T1000 (cell line): ENCODE measurements at regions not wholly inside any gene's neighbourhood (a gene's known extent, or its start where the extent isn't known, plus 50 kb on each side); places are given as distances from the start of the nearest gene placed in this dataset.
"Not testable (repeated sequence)": the region's sequence is repeated elsewhere in the genome, so short reads cannot be mapped to it uniquely, and the experiment has no call there.

ENCODE experiments used
- DNase-seq: peaks from one replicate; lab custom pipeline; 2025; ENCODE audit warnings: mixed read lengths; lab: John Stamatoyannopoulos, UW

- DNase-seq: no peak
These were observed 438.8 kb upstream of the EYS start for GRCh38 chr6:66145867-66146266.

GRCh38 chr6:66134021-66134420 lies 427.0 kb upstream of the EYS start:
- no peak for DNase-seq

- no peak for DNase-seq
These were observed 421.6 kb upstream of the EYS start for GRCh38 chr6:66128656-66129055.

DNA sequence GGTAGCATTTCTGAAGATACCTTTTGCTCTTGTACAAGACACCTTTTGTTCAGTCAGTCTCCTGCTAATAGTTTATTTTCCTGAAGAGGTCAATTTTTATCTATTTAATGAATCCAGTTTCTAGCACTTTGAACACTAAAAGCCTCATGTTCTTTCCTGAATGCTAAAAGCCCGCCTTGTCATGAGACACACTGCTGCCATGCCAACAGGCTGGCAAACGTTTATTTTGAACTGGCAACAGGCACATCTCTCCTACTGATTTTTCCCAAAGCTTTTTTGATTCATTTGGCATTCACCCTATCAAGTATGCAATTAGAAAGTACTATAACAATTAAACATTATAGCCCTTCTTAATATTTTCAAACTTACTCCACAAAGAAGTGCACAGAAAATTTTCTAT lies 421.2 kb upstream of the EYS start:
- no peak for DNase-seq

DNA sequence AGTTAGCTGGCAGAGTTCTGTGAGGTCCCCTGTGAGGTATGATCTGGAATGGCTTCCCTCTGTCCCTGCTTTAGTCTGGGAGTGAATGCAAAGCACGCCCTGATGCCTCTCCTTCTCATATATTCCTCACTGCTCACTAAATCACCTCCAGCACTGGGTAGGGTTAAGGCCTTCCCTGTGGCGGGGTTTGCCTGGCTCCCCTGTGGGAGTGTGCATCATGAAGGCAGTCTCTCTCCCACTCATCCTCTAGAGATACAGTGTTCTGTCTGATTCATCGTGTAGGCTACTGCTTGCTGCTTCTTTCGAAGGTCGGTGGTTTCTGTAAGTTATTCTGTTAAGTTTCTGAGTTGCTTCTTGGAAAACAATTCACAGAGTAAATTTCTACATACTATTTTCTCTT lies 420.0 kb upstream of the EYS start:
- no peak for DNase-seq

DNA sequence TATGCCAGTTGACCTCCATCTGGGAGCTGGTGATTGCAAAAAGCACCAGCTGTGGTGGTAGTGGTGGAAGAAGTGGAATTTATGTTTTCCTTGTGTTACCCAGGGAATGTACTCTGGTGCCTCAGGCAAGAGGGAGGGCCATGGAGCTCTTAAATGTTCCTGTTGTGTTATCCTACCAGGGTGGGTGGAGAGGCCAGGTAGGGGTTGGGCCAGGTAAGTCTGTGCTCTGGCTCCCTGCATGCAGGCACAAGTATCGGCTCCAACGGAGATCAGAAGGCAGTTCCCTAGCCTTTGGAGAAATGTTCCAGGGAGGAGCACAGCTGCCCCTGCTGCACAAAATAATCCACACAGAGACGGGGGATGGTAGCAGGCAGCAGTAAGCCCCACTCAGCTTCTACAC lies 419.3 kb upstream of the EYS start:
- DNase-seq: no peak

- no peak for DNase-seq
These were observed 396.9 kb upstream of the EYS start for GRCh38 chr6:66103954-66104353.

- DNase-seq: no peak
These were observed 396.3 kb upstream of the EYS start for GRCh38 chr6:66103354-66103753.

DNA sequence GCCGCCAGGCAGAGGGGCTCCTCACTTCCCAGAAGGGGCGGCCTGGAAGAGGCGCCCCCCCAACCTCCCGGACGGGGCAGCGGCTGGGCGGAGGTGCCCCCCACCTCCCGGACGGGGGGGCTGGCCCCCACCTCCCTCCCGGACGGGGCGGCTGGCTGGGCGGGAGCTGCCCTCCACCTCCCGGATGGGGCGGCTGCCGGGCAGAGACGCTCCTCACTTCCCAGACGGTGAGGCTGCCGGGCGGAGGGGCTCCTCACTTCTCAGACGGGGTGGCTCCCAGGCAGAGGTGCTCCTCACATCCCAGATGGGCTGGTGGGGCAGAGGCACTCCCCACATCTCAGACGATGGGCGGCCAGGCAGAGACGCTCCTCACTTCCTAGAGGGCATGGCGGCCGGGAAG lies 389.7 kb upstream of the EYS start:
- DNase-seq: no peak

DNA sequence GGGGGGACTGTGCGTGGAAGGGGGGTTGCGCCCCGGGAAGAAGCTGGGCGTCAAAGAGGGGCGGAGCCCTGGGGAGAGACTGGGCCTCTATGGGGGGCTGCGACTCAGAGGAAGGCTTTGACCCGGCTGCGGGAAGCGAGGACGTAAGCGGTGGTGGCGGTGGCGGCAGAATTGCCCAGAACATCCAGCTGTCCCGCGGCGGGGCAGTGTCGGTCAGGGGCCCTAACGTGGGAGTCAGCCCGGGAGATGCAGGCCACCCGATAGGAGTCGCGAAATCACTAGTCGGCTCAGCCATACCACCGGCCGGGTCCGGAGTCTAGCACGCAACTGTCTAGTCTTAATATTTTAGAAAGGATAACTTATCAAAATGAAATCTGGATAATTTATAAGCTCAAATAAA lies 387.6 kb upstream of the EYS start:
- no peak for DNase-seq

- DNase-seq: not testable (repeated sequence)
These were observed 385.3 kb upstream of the EYS start for GRCh38 chr6:66092306-66092705.

- no peak for DNase-seq
These were observed 379.5 kb upstream of the EYS start for GRCh38 chr6:66086532-66086931.

GRCh38 chr6:66082914-66083313 lies 375.9 kb upstream of the EYS start:
- no peak for DNase-seq

- DNase-seq: no peak
These were observed 361.9 kb upstream of the EYS start for GRCh38 chr6:66068907-66069306.

GRCh38 chr6:66068033-66068432 lies 361.0 kb upstream of the EYS start:
- no peak for DNase-seq

DNA sequence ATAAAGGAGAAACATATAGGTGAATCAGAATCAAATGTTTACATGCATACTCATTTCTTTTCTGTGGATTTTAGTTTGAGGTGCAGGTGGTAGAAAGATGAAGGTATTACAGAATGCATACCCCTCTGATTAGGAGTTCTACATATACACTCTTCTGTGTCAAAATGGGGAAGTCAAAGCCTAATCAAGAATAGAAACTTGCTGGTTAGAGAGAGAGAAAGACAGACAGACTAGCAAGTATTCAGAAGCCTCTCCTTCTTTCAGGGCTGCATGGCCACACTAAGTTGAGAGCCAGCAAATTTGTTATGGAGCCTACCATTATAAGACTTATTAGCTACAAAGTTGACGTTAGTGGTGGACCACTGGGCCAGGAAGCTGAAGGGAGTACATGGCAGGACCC lies 358.3 kb upstream of the EYS start:
- no peak for DNase-seq

GRCh38 chr6:66057034-66057433 lies 350.0 kb upstream of the EYS start:
- DNase-seq: no peak

- no peak for DNase-seq
These were observed 347.9 kb upstream of the EYS start for GRCh38 chr6:66054967-66055366.

GRCh38 chr6:66051812-66052211 lies 344.8 kb upstream of the EYS start:
- DNase-seq: no peak

GRCh38 chr6:66048684-66049474 lies 341.9 kb upstream of the EYS start:
- no peak for DNase-seq

GRCh38 chr6:66032626-66033025 lies 325.6 kb upstream of the EYS start:
- no peak for DNase-seq

DNA sequence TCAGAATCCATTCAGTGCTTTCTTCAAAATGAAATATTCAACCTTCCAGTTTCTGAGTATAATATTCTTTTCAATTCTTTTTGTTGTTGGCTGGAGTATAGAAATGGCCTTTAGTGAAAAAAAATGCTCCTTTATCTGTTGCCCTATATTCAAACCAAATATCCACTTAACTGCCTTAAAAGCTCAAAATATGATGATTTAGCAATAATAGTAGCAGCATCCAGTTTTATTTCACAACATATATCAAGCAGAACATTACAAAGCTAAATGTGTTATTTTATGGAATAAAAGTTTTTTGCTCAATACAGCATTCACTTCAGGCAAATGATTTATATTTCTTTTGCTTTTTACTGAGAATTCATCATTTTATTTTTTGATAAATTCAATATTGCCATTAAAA lies 322.4 kb upstream of the EYS start:
- no peak for DNase-seq

DNA sequence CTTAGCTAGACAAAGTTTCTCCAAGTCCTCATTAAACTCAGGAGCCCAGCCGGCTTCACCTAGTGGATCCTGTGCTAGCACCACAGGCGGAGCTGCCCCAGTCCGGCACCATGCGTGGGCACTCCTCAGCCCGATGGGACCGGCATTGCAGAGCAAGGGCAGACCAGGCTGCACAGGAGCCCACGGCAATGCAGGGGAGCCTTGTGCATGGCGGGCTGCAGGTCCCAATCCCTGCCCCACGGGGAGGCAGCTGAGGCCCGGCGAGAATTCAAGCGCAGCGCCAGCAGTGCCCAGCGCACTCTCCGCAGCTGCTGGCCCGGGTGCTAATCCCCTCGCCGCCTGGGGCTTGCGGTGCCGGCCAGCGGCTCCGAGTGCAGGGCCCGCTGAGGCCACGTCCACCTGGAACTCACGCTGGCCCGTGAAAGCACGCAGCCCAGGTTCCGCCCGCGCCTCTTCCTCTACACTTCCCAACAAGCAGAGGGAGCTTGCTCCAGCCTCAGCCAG lies 292.3 kb upstream of the EYS start:
- no peak for DNase-seq

GRCh38 chr6:65998544-65998943 lies 291.5 kb upstream of the EYS start:
- no peak for DNase-seq
